GM23338 (cell line): ENCODE measurements at regions not wholly inside any gene's neighbourhood (a gene's known extent, or its start where the extent isn't known, plus 50 kb on each side); places are given as distances from the start of the nearest gene placed in this dataset.

ENCODE experiments used
- ATAC-seq: fragments of 200-7000 bp; cut with Tn5 transposase; 3 replicates; pipeline ENCODE4 v1.9.1; 2020
- DNase-seq: peaks from one replicate; pipeline ENCODE4 v3.0.0-alpha.2; 2015; ENCODE audit warnings: low spot score
- H2AFZ ChIP-seq: fragments of 200-600 bp; sonication (generic); 2 replicates; pipeline ENCODE4 v1.8.0; 2016; ENCODE audit warnings: antibody characterized with exemption, mild to moderate bottlenecking, moderate library complexity
- H3F3A ChIP-seq: fragments of 200-600 bp; sonication (generic); replicated peaks from 2 replicates; pipeline ENCODE4 v1.8.0; 2017; ENCODE audit warnings: antibody characterized with exemption, mixed run types, low read depth
- H3K27ac ChIP-seq: fragments of 200-600 bp; sonication (generic); 2 replicates; pipeline ENCODE4 v1.6.1; 2016; ENCODE audit warnings: low read depth
- H3K27me3 ChIP-seq: fragments of 200-600 bp; sonication (generic); 2 replicates; pipeline ENCODE4 v1.8.0; 2016; ENCODE audit warnings: mild to moderate bottlenecking, mixed run types, moderate library complexity; ENCODE audit not compliant: insufficient read depth
- H3K36me3 ChIP-seq: fragments of 200-600 bp; sonication (generic); 2 replicates; pipeline ENCODE4 v1.8.0; 2016; ENCODE audit warnings: mild to moderate bottlenecking; ENCODE audit not compliant: insufficient read depth
- H3K4me1 ChIP-seq: fragments of 200-600 bp; sonication (generic); 2 replicates; pipeline ENCODE4 v1.8.0; 2016; ENCODE audit warnings: mild to moderate bottlenecking, moderate library complexity; ENCODE audit not compliant: insufficient read depth
- H3K4me2 ChIP-seq: fragments of 200-600 bp; sonication (generic); 2 replicates; pipeline ENCODE4 v1.7.1; 2017; ENCODE audit warnings: mixed run types
- H3K4me3 ChIP-seq: fragments of 200-600 bp; sonication (generic); 2 replicates; pipeline ENCODE4 v1.6.1; 2016; ENCODE audit warnings: mixed run types
- H3K79me2 ChIP-seq: fragments of 200-600 bp; sonication (generic); replicated peaks from 2 replicates; pipeline ENCODE4 v1.8.0; 2017; ENCODE audit warnings: mild to moderate bottlenecking; ENCODE audit not compliant: insufficient read depth
- H3K9me2 ChIP-seq: fragments of 200-600 bp; sonication (generic); 2 replicates; pipeline ENCODE4 v1.8.0; 2017; ENCODE audit not compliant: insufficient read depth
- H4K20me1 ChIP-seq: fragments of 200-600 bp; sonication (generic); replicated peaks from 2 replicates; pipeline ENCODE4 v1.8.0; 2017; ENCODE audit warnings: mild to moderate bottlenecking; ENCODE audit not compliant: insufficient read depth
- H3K27ac Mint-ChIP-seq: 2 replicates; pipeline ENCODE4 v1.8.0; 2020; ENCODE audit warnings: inconsistent platforms, mild to moderate bottlenecking, moderate library complexity, mixed read lengths
- H3K27me3 Mint-ChIP-seq: 3 replicates; pipeline ENCODE4 v1.8.0; 2022; ENCODE audit warnings: low read depth, mild to moderate bottlenecking, moderate library complexity, mixed read lengths, inconsistent platforms; ENCODE audit not compliant: insufficient read depth, poor library complexity
- H3K36me3 Mint-ChIP-seq: 3 replicates; pipeline ENCODE4 v1.8.0; 2021; ENCODE audit warnings: low read depth, mild to moderate bottlenecking, inconsistent platforms, moderate library complexity, mixed read lengths
- H3K4me1 Mint-ChIP-seq: 3 replicates; pipeline ENCODE4 v1.8.0; 2020; ENCODE audit warnings: mild to moderate bottlenecking, inconsistent platforms, mixed read lengths
- H3K4me3 Mint-ChIP-seq: 3 replicates; pipeline ENCODE4 v1.8.0; 2021; ENCODE audit warnings: moderate library complexity, mild to moderate bottlenecking, inconsistent platforms, mixed read lengths
- H3K9me3 Mint-ChIP-seq: 3 replicates; pipeline ENCODE4 v1.8.0; 2020; ENCODE audit warnings: moderate library complexity, mild to moderate bottlenecking, inconsistent platforms, mixed read lengths
- CREB1 ChIP-seq: fragments of 250-450 bp; sonication (Bioruptor Pico); IDR thresholded peaks from 2 replicates; pipeline ENCODE4 v1.5.0; 2020; ENCODE audit warnings: low read depth, mild to moderate bottlenecking, moderate library complexity
- EZH2 ChIP-seq: fragments of 200-600 bp; sonication (generic); IDR thresholded peaks from one replicate; pipeline ENCODE4 v1.8.0; 2017; ENCODE audit warnings: antibody characterized with exemption, mild to moderate bottlenecking, low read depth; ENCODE audit not compliant: unreplicated experiment
- EZH2phosphoT487 ChIP-seq: fragments of 200-600 bp; sonication (generic); IDR thresholded peaks from one replicate; pipeline ENCODE4 v1.8.1; 2018; ENCODE audit warnings: antibody characterized with exemption; ENCODE audit not compliant: unreplicated experiment
- JUNB ChIP-seq: IDR thresholded peaks from one replicate; pipeline ENCODE4 v1.6.1; 2016; ENCODE audit warnings: antibody characterized with exemption; ENCODE audit not compliant: unreplicated experiment
- NANOG ChIP-seq: IDR thresholded peaks from 2 replicates; pipeline ENCODE4 v1.6.1; 2016; ENCODE audit warnings: antibody characterized with exemption, borderline replicate concordance
- POLR2AphosphoS5 ChIP-seq: IDR thresholded peaks from 2 replicates; pipeline ENCODE4 v1.6.1; 2016; ENCODE audit warnings: antibody characterized with exemption, low read depth
- STAT1 ChIP-seq: IDR thresholded peaks from one replicate; pipeline ENCODE4 v1.6.1; 2016; ENCODE audit warnings: antibody characterized with exemption; ENCODE audit not compliant: unreplicated experiment
- ZNF114 ChIP-seq: fragments of 250-450 bp; sonication (Bioruptor Pico); IDR thresholded peaks from 2 replicates; pipeline ENCODE4 v1.5.0; 2020; ENCODE audit warnings: mild to moderate bottlenecking, moderate library complexity
- ZNF331 ChIP-seq: fragments of 250-450 bp; sonication (Bioruptor Pico); IDR thresholded peaks from 2 replicates; pipeline ENCODE4 v1.5.0; 2020; ENCODE audit warnings: low read depth, mild to moderate bottlenecking, moderate library complexity
- TF ChIP-seq, protein P1 (sequence below): IDR thresholded peaks from one replicate; pipeline ENCODE4 v1.6.1; 2018; ENCODE audit warnings: antibody characterized with exemption; ENCODE audit not compliant: unreplicated experiment
- TF ChIP-seq, protein P2 (sequence below): fragments of 250-450 bp; sonication (Bioruptor Pico); IDR thresholded peaks from 2 replicates; pipeline ENCODE4 v1.5.0; 2020; ENCODE audit warnings: mild to moderate bottlenecking, moderate library complexity
- TF ChIP-seq, protein P3 (sequence below), 2 experiments: fragments of 200-600 bp in 1 of 2; sonication (generic) in 1 of 2; conservative IDR thresholded peaks; 2 replicates each; pipeline versions ENCODE4 v1.5.1 to v1.6.1; 2016 to 2017; ENCODE audit warnings: antibody characterized with exemption in 2 of 2, low read depth in 2 of 2, mild to moderate bottlenecking in 2 of 2, moderate library complexity in 1 of 2
- TF ChIP-seq, protein P4 (sequence below): IDR thresholded peaks from 2 replicates; pipeline ENCODE4 v1.6.1; 2016; ENCODE audit warnings: antibody characterized with exemption

DNA sequence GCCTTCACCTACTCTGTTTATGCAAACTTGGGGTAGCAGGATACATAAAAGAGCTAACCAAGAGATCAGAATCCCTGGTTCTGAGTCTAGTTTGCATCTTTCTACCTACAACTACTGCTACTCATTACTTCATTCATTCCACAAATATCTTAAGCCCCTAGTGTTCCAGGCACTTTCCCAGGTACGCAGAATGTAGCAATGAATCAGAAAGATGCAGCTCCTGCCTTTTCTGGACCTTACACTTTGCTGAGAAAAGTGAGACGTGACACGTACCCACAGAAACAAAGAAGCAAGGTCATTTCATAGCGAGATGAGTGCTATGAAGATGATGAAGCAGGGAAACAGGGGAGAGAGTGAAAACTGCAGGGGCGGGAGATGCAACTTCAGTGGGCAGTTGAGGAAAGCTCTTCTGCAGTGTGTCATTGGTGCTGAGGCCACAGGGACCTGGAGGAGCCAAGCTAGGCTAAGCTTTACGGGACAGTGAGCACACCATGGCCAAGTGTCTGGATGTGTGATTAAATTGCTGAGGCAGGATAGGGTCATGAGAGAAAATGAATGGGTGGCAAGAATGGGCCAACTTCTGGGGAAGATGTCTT is 167.9 kb downstream of the TNFSF18 start:
- no peaks in the 10 kb centered on the region for H4K20me1 ChIP-seq
- no peak for TF ChIP-seq JUNB
- TF ChIP-seq, protein P1, sequence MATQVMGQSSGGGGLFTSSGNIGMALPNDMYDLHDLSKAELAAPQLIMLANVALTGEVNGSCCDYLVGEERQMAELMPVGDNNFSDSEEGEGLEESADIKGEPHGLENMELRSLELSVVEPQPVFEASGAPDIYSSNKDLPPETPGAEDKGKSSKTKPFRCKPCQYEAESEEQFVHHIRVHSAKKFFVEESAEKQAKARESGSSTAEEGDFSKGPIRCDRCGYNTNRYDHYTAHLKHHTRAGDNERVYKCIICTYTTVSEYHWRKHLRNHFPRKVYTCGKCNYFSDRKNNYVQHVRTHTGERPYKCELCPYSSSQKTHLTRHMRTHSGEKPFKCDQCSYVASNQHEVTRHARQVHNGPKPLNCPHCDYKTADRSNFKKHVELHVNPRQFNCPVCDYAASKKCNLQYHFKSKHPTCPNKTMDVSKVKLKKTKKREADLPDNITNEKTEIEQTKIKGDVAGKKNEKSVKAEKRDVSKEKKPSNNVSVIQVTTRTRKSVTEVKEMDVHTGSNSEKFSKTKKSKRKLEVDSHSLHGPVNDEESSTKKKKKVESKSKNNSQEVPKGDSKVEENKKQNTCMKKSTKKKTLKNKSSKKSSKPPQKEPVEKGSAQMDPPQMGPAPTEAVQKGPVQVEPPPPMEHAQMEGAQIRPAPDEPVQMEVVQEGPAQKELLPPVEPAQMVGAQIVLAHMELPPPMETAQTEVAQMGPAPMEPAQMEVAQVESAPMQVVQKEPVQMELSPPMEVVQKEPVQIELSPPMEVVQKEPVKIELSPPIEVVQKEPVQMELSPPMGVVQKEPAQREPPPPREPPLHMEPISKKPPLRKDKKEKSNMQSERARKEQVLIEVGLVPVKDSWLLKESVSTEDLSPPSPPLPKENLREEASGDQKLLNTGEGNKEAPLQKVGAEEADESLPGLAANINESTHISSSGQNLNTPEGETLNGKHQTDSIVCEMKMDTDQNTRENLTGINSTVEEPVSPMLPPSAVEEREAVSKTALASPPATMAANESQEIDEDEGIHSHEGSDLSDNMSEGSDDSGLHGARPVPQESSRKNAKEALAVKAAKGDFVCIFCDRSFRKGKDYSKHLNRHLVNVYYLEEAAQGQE: no peak
- TF ChIP-seq POLR2AphosphoS5: no peak
- no peak for TF ChIP-seq ZNF331
- no peak for TF ChIP-seq STAT1
- no peak for TF ChIP-seq NANOG
- TF ChIP-seq ZNF114: no peak
- TF ChIP-seq, protein P2, sequence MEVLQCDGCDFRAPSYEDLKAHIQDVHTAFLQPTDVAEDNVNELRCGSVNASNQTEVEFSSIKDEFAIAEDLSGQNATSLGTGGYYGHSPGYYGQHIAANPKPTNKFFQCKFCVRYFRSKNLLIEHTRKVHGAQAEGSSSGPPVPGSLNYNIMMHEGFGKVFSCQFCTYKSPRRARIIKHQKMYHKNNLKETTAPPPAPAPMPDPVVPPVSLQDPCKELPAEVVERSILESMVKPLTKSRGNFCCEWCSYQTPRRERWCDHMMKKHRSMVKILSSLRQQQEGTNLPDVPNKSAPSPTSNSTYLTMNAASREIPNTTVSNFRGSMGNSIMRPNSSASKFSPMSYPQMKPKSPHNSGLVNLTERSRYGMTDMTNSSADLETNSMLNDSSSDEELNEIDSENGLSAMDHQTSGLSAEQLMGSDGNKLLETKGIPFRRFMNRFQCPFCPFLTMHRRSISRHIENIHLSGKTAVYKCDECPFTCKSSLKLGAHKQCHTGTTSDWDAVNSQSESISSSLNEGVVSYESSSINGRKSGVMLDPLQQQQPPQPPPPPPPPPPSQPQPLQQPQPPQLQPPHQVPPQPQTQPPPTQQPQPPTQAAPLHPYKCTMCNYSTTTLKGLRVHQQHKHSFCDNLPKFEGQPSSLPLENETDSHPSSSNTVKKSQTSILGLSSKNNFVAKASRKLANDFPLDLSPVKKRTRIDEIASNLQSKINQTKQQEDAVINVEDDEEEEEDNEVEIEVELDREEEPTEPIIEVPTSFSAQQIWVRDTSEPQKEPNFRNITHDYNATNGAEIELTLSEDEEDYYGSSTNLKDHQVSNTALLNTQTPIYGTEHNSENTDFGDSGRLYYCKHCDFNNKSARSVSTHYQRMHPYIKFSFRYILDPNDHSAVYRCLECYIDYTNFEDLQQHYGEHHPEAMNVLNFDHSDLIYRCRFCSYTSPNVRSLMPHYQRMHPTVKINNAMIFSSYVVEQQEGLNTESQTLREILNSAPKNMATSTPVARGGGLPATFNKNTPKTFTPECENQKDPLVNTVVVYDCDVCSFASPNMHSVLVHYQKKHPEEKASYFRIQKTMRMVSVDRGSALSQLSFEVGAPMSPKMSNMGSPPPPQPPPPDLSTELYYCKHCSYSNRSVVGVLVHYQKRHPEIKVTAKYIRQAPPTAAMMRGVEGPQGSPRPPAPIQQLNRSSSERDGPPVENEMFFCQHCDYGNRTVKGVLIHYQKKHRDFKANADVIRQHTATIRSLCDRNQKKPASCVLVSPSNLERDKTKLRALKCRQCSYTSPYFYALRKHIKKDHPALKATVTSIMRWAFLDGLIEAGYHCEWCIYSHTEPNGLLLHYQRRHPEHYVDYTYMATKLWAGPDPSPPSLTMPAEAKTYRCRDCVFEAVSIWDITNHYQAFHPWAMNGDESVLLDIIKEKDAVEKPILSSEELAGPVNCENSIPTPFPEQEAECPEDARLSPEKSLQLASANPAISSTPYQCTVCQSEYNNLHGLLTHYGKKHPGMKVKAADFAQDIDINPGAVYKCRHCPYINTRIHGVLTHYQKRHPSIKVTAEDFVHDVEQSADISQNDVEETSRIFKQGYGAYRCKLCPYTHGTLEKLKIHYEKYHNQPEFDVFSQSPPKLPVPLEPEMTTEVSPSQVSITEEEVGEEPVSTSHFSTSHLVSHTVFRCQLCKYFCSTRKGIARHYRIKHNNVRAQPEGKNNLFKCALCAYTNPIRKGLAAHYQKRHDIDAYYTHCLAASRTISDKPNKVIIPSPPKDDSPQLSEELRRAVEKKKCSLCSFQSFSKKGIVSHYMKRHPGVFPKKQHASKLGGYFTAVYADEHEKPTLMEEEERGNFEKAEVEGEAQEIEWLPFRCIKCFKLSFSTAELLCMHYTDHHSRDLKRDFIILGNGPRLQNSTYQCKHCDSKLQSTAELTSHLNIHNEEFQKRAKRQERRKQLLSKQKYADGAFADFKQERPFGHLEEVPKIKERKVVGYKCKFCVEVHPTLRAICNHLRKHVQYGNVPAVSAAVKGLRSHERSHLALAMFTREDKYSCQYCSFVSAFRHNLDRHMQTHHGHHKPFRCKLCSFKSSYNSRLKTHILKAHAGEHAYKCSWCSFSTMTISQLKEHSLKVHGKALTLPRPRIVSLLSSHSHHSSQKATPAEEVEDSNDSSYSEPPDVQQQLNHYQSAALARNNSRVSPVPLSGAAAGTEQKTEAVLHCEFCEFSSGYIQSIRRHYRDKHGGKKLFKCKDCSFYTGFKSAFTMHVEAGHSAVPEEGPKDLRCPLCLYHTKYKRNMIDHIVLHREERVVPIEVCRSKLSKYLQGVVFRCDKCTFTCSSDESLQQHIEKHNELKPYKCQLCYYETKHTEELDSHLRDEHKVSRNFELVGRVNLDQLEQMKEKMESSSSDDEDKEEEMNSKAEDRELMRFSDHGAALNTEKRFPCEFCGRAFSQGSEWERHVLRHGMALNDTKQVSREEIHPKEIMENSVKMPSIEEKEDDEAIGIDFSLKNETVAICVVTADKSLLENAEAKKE (CRISPR knock-in tag): no peak
- TF ChIP-seq EZH2: no peak
- TF ChIP-seq, protein P3, sequence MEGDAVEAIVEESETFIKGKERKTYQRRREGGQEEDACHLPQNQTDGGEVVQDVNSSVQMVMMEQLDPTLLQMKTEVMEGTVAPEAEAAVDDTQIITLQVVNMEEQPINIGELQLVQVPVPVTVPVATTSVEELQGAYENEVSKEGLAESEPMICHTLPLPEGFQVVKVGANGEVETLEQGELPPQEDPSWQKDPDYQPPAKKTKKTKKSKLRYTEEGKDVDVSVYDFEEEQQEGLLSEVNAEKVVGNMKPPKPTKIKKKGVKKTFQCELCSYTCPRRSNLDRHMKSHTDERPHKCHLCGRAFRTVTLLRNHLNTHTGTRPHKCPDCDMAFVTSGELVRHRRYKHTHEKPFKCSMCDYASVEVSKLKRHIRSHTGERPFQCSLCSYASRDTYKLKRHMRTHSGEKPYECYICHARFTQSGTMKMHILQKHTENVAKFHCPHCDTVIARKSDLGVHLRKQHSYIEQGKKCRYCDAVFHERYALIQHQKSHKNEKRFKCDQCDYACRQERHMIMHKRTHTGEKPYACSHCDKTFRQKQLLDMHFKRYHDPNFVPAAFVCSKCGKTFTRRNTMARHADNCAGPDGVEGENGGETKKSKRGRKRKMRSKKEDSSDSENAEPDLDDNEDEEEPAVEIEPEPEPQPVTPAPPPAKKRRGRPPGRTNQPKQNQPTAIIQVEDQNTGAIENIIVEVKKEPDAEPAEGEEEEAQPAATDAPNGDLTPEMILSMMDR (conservative IDR thresholded peaks at IDR 0.05; ENCODE audit: low read depth in 2 of 2): no peak
- no peak for TF ChIP-seq CREB1 (CRISPR knock-in tag)
- TF ChIP-seq, protein P4, sequence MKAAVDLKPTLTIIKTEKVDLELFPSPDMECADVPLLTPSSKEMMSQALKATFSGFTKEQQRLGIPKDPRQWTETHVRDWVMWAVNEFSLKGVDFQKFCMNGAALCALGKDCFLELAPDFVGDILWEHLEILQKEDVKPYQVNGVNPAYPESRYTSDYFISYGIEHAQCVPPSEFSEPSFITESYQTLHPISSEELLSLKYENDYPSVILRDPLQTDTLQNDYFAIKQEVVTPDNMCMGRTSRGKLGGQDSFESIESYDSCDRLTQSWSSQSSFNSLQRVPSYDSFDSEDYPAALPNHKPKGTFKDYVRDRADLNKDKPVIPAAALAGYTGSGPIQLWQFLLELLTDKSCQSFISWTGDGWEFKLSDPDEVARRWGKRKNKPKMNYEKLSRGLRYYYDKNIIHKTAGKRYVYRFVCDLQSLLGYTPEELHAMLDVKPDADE: no peak
- no peak for TF ChIP-seq EZH2phosphoT487
- H3K27ac Mint-ChIP-seq: no peak overlapping the region
- H3K4me1 ChIP-seq: no peaks in the 10 kb centered on the region; the same call in 1 of the 2 replicates
- H3K27me3 Mint-ChIP-seq: no peaks in the 10 kb centered on the region
- H3K9me3 Mint-ChIP-seq: no peaks in the 10 kb centered on the region
- DNase-seq (no peak), ATAC-seq (no peak)
- no peak overlapping the region for H3K4me3 Mint-ChIP-seq
- H3K27ac ChIP-seq: no peak overlapping the region
- no peaks in the 10 kb centered on the region for H3K79me2 ChIP-seq
- H3K27me3 ChIP-seq: no peaks in the 10 kb centered on the region
- H3K4me2 ChIP-seq: no peak overlapping the region
- H3F3A ChIP-seq: no peaks in the 10 kb centered on the region
- H3K36me3 ChIP-seq: no peaks in the 10 kb centered on the region
- no peak overlapping the region for H3K4me3 ChIP-seq
- peaks cover 4% of the 10 kb centered on the region; the same call in 1 of the 3 replicates for H3K4me1 Mint-ChIP-seq
- H3K9me2 ChIP-seq: 0 out of 2 replicates have a peak, but pooled peaks cover 6% of the 10 kb centered on the region
- no peak overlapping the region for H2AFZ ChIP-seq
- no peaks in the 10 kb centered on the region for H3K36me3 Mint-ChIP-seq
